Astrocyte (in vitro differentiated cells and primary cell): ENCODE measurements at regions not wholly inside any gene's neighbourhood (a gene's known extent, or its start where the extent isn't known, plus 50 kb on each side); places are given as distances from the start of the nearest gene placed in this dataset.
"Not testable (repeated sequence)": the region's sequence is repeated elsewhere in the genome, so short reads cannot be mapped to it uniquely, and the experiment has no call there.

Experiments
- DNase-seq: peaks from one replicate; pipeline ENCODE4 v3.0.0-alpha.2; 2010; ENCODE audit warnings: low read depth
- FAIRE-seq: peaks from 2 replicates; lab custom pipeline; 2011; peaks lifted over from hg19 to GRCh38; lab: Jason Lieb, UNC
- H2AFZ ChIP-seq: 2 replicates; pipeline ENCODE4 v1.6.0; 2012; ENCODE audit warnings: low read depth, low read length, inconsistent platforms
- H3K27ac ChIP-seq: 2 replicates; pipeline ENCODE4 v1.5.1; 2011; ENCODE audit warnings: low read depth, low read length, inconsistent platforms
- H3K27me3 ChIP-seq: 2 replicates; pipeline ENCODE4 v1.6.0; 2011; ENCODE audit warnings: low read length, inconsistent platforms; ENCODE audit not compliant: insufficient read depth
- H3K36me3 ChIP-seq: 2 replicates; pipeline ENCODE4 v1.5.1; 2011; ENCODE audit warnings: low read length, inconsistent platforms; ENCODE audit not compliant: insufficient read depth
- H3K4me1 ChIP-seq: 2 replicates; pipeline ENCODE4 v1.5.1; 2011; ENCODE audit warnings: low read length, inconsistent platforms; ENCODE audit not compliant: insufficient read depth
- H3K4me2 ChIP-seq: 2 replicates; pipeline ENCODE4 v1.6.0; 2012; ENCODE audit warnings: low read length, inconsistent platforms
- H3K4me3 ChIP-seq: 2 replicates; pipeline ENCODE4 v1.5.1; 2011; ENCODE audit warnings: low read depth, mild to moderate bottlenecking, low read length, inconsistent platforms; ENCODE audit not compliant: insufficient read depth
- H3K79me2 ChIP-seq: 2 replicates; pipeline ENCODE4 v1.6.0; 2012; ENCODE audit warnings: mild to moderate bottlenecking, low read length, inconsistent platforms; ENCODE audit not compliant: insufficient read depth
- H3K9ac ChIP-seq: 2 replicates; pipeline ENCODE4 v1.6.0; 2012; ENCODE audit warnings: mild to moderate bottlenecking, low read length, inconsistent platforms
- H3K9me3 ChIP-seq: 2 replicates; pipeline ENCODE4 v1.5.1; 2012; ENCODE audit warnings: low read depth, mild to moderate bottlenecking, low read length, inconsistent platforms; ENCODE audit not compliant: insufficient read depth
- H4K20me1 ChIP-seq: 2 replicates; pipeline ENCODE4 v1.6.0; 2012; ENCODE audit warnings: low read length, inconsistent platforms; ENCODE audit not compliant: insufficient read depth
- H3K27ac Mint-ChIP-seq: one replicate; pipeline ENCODE4 v1.8.0; 2021; ENCODE audit warnings: mild to moderate bottlenecking, mixed read lengths; ENCODE audit not compliant: unreplicated experiment
- H3K27me3 Mint-ChIP-seq: one replicate; pipeline ENCODE4 v1.8.0; 2021; ENCODE audit warnings: low read depth, mixed read lengths; ENCODE audit not compliant: unreplicated experiment
- H3K36me3 Mint-ChIP-seq: one replicate; pipeline ENCODE4 v1.8.0; 2021; ENCODE audit warnings: low read depth, mixed read lengths; ENCODE audit not compliant: unreplicated experiment
- H3K4me1 Mint-ChIP-seq: one replicate; pipeline ENCODE4 v1.8.0; 2021; ENCODE audit warnings: low read depth, mixed read lengths; ENCODE audit not compliant: unreplicated experiment
- H3K4me3 Mint-ChIP-seq: one replicate; pipeline ENCODE4 v1.8.0; 2021; ENCODE audit warnings: mild to moderate bottlenecking, moderate library complexity, mixed read lengths; ENCODE audit not compliant: unreplicated experiment
- H3K9me3 Mint-ChIP-seq: one replicate; pipeline ENCODE4 v1.8.0; 2021; ENCODE audit warnings: mild to moderate bottlenecking, mixed read lengths; ENCODE audit not compliant: unreplicated experiment
- EZH2 ChIP-seq: IDR thresholded peaks from 2 replicates; pipeline ENCODE4 v1.6.1; 2012; ENCODE audit warnings: mild to moderate bottlenecking, low read length, inconsistent platforms; ENCODE audit not compliant: insufficient read depth
- TF ChIP-seq, protein P1 (sequence below): IDR thresholded peaks from 2 replicates; pipeline ENCODE4 v1.5.1; 2011; ENCODE audit warnings: low read depth, mild to moderate bottlenecking, inconsistent platforms, low read length, moderate library complexity; ENCODE audit not compliant: insufficient read depth

DNA sequence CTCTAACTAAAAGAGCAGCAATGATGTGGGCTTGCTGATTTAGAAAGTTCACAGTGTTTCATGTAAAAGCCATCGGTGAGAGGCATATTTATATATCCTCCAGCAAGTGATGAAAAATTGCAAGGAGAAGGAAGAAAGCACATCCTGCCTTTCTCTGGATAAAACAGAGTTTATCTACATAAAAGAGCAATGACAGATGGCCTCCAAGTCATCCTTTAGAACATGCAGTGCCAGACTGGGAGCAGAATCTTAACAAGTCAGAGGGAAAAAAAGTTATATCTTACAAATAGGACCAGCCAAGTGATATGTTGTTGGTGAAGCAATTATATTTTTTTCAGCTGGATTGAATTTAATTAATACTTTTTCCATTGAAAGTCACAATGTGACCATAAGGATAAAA lies 253.8 kb upstream of the MGMT start:
- Histone ChIP-seq H3K4me1 (no peaks in the 10 kb centered on the region), H3K9ac (no peak overlapping the region), H3K4me3 (no peak overlapping the region), H4K20me1 (no peaks in the 10 kb centered on the region), H3K9me3 (no peaks in the 10 kb centered on the region), H2AFZ (no peak overlapping the region), H3K27ac (no peak overlapping the region), H3K27me3 (no peaks in the 10 kb centered on the region), H3K4me2 (no peak overlapping the region), H3K36me3 (no peaks in the 10 kb centered on the region), H3K79me2 (no peaks in the 10 kb centered on the region)
- Mint-ChIP-seq H3K4me3 (no peak overlapping the region), H3K36me3 (no peaks in the 10 kb centered on the region), H3K27me3 (peaks cover 5% of the 10 kb centered on the region), H3K4me1 (no peaks in the 10 kb centered on the region), H3K27ac (no peak overlapping the region), H3K9me3 (no peaks in the 10 kb centered on the region)
- FAIRE-seq = no peak
- no peak for TF ChIP-seq EZH2
- TF ChIP-seq, protein P1, sequence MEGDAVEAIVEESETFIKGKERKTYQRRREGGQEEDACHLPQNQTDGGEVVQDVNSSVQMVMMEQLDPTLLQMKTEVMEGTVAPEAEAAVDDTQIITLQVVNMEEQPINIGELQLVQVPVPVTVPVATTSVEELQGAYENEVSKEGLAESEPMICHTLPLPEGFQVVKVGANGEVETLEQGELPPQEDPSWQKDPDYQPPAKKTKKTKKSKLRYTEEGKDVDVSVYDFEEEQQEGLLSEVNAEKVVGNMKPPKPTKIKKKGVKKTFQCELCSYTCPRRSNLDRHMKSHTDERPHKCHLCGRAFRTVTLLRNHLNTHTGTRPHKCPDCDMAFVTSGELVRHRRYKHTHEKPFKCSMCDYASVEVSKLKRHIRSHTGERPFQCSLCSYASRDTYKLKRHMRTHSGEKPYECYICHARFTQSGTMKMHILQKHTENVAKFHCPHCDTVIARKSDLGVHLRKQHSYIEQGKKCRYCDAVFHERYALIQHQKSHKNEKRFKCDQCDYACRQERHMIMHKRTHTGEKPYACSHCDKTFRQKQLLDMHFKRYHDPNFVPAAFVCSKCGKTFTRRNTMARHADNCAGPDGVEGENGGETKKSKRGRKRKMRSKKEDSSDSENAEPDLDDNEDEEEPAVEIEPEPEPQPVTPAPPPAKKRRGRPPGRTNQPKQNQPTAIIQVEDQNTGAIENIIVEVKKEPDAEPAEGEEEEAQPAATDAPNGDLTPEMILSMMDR = no peak
- no peak for DNase-seq

DNA sequence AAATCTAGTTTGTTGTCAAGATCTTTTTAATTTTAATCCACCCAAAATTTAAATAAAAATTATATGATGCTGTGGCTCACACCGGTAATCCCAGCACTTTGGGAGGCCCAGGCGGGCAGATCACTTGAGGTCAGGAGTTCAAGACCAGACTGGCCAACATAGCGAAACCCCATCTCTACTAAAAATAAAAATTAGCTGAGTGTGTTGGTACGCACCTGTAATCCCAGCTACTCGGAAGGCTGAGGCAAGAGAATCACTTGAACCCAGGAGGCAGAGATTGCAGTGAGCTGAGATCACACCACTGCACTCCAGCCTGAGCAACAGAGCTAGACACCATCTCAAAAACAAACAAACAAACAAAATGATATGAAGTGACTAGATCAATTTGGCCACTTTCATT lies 253.0 kb upstream of the MGMT start:
- not testable (repeated sequence) for H4K20me1 ChIP-seq, H3K36me3 Mint-ChIP-seq, H3K27ac Mint-ChIP-seq, H3K27me3 ChIP-seq, H3K27me3 Mint-ChIP-seq, H3K4me2 ChIP-seq, H3K4me1 ChIP-seq, H2AFZ ChIP-seq, H3K4me1 Mint-ChIP-seq, H3K4me3 ChIP-seq, H3K9me3 Mint-ChIP-seq, FAIRE-seq, H3K9ac ChIP-seq, DNase-seq, H3K79me2 ChIP-seq, H3K27ac ChIP-seq, H3K4me3 Mint-ChIP-seq, H3K9me3 ChIP-seq, H3K36me3 ChIP-seq

GRCh38 chr10:129219364-129219763 lies 247.7 kb upstream of the MGMT start:
- no peaks in the 10 kb centered on the region for H3K36me3 Mint-ChIP-seq
- Histone ChIP-seq H3K27ac (no peak overlapping the region), H3K79me2 (no peaks in the 10 kb centered on the region), H3K4me1 (no peaks in the 10 kb centered on the region), H3K9ac (no peak overlapping the region), H3K4me2 (no peak overlapping the region), H3K4me3 (no peak overlapping the region), H3K36me3 (no peaks in the 10 kb centered on the region), H3K9me3 (peaks cover 5% of the 10 kb centered on the region), H4K20me1 (no peaks in the 10 kb centered on the region), H2AFZ (no peak overlapping the region), H3K27me3 (no peaks in the 10 kb centered on the region)
- TF ChIP-seq, protein P1 = no peak
- no peak for TF ChIP-seq EZH2
- FAIRE-seq (no peak), DNase-seq (no peak)
- no peaks in the 10 kb centered on the region for H3K27me3 Mint-ChIP-seq
- H3K4me1 Mint-ChIP-seq = no peaks in the 10 kb centered on the region
- H3K9me3 Mint-ChIP-seq = no peaks in the 10 kb centered on the region
- no peak overlapping the region for H3K4me3 Mint-ChIP-seq
- no peak overlapping the region for H3K27ac Mint-ChIP-seq
